ENCODE measurements at regions not wholly inside any gene's neighbourhood (a gene's known extent, or its start where the extent isn't known, plus 50 kb on each side); places are given as distances from the start of the nearest gene placed in this dataset.

GRCh38 chr11:32531528-32531927, 52.1 kb upstream of the EIF3M start:
- no peak for DNase-seq (ENCODE audit: low read depth in 2 of 2)

DNA sequence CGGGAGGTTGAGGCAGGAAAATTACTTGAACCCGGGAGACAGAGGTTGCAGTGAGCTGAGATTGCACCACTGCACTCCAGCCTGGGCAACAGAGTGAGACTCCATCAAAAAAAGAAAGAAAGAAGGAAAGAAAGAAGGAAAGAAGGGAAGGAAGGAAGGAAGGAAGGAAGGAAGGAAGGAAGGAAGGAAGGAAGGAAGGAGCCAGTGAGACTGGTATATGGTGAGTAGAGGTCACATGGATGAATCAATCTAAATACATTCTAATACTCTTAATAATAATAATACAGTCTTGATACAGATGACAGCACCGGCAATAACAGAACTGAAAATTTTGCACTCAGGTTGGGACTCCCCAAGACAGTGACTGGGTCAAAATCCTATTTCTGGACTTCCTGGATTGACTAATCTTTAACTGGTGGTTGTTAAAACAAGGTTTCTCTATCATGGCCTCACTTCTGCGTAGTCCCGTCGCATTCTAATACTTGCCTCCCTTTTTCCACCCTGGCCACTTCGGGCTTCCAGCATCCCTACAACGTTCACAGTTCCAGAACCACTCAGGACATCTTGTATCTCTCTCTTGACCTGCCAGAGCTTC, 53.5 kb upstream of the EIF3M start:
- no peak for DNase-seq (ENCODE audit: low read depth in 2 of 2)

DNA sequence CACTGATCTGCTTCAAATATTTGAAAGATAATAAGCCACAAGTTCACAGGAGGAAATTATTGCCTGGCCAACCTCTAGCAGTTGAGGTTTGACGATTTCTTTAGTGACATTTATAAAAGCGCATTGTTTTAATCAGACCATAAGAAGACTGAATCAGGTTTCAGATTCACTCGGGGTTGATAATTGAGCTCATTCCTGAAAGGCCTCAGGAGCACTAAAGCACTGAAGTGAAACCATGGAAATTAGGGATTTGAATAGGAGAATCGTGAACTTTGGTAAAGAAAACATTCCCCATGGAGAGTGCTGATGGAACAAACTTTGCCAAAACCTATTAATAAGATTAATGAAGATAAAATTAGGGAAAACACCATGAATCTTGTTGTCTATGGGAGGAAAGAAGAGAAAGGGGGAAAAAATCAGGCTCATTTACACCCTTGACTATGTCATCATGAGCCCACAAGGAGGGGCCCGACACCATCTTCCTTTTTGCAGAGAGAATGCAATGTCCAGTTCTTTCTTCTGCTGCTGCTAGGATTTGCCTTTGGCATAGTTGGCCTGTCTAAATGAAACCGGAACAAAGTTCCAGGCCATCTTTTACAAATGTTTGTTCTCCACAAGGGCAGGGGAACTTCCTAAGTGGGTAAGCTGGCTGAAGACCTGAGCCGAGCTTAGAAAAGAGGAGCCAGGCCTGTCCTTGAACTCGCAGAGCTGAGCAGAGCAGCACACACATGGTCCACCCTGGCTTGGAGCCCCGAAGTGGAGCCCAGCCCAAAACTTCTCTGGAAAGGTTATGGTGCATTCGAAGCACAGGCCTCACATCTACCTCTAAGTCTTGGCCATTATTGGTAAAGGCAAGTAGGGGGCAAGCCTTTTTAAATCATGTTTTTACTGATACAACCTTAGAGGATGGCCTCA, 56.1 kb upstream of the EIF3M start:
- DNase-seq (ENCODE audit: low read depth in 2 of 2), result no peak

GRCh38 chr11:32526760-32527159, 56.9 kb upstream of the EIF3M start:
- DNase-seq (ENCODE audit: low read depth in 2 of 2), result no peak

GRCh38 chr11:32511926-32512325, 71.7 kb upstream of the EIF3M start:
- DNase-seq (ENCODE audit: low read depth in 2 of 2), result peak; percentile 1 to 60

GRCh38 chr11:32510039-32510438, 73.6 kb upstream of the EIF3M start:
- DNase-seq (ENCODE audit: low read depth in 2 of 2), result no peak

DNA sequence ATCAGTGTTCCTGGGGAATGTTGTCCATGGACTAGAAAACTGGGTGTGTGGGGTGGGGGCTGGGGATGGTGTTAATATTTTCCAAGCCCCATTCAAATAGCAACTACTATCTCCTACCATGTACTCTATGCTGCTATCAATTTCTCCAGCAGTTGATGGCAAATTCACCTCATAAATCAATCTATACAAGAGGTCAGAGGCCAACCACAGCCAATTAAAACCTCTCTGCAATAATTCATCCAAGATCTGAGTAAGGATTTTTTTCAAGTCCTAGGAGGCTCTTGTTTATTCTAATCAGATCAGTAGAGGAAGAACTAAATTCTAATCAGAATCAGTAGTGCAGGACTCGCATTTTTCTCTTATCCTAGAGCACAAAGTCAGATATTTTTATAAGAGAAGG, 73.4 kb upstream of the WT1 start:
- no peak for DNase-seq (ENCODE audit: low read depth in 2 of 2)

DNA sequence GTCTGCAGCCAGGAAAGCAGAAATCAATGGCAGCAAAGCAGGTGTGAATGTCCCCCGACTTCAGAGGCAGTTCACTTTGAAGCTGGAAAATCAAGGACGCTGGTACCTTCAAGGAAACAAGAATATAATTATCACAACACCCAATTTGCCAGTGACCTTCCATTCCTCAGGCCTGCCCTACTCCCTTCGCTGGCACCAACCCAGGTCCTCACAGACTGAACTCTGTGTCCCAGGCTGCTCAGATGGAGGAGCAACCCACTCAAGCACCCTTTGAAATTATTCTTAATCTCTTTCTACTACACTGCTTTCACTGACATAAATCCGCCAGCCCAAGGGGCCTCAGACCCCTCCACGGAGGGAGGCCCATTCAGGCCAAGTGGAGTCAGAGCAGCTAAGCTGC, 64.7 kb upstream of the WT1 start:
- no peak for DNase-seq (ENCODE audit: low read depth in 2 of 2)

DNA sequence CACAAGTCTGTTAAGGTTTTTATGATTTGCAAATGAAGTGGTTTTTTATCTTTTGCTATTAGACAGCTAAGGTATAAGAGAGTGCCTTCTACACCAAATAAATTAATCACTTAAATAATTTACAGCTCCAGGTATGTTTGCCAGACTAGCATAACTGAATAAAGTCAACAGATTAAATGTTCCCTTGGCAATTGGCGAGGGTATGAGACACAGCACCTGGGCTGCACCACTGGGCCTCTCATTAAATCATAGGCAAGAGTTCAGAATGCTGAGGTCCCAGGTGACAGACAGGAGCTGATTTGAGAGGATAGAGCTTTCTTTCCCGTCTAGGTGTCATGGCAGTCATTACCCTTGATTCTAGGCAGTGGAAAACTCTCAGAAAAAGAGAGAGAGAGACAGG, 62.6 kb upstream of the WT1 start:
- DNase-seq (ENCODE audit: low read depth in 2 of 2), result no peak

GRCh38 chr11:32494629-32495028, 59.3 kb upstream of the WT1 start:
- no peak for DNase-seq (ENCODE audit: low read depth in 2 of 2)

GRCh38 chr11:32489464-32489863, 54.1 kb upstream of the WT1 start:
- no peak for DNase-seq (ENCODE audit: low read depth in 2 of 2)

GRCh38 chr11:32487270-32487669, 51.9 kb upstream of the WT1 start:
- DNase-seq (ENCODE audit: low read depth in 2 of 2), result peak in 1 of 2 donors; percentile 3

DNA sequence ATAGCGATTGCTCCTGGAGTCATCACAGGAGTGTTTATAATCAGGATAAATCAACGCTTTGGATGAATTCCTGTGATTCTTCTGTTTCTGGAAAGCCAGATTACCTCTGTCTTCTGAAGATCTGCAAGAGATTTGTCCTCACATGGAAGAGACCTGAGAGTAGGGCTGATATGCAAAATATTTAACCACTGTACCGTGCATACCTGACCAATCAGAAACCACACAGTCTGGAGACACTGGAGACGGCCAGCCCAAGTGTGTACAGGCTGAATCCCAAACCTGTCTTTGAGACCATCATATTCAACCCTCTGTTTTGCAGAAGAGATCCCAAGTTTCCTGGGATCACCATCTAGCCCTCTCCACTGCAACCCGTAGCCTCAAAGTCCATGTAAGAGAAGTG, 50.4 kb upstream of the WT1 start:
- DNase-seq (ENCODE audit: low read depth in 2 of 2), result no peak

All from lung microvascular endothelial cell (primary cell).